Fibroblast of pulmonary artery (primary cell): ENCODE measurements at regions not wholly inside any gene's neighbourhood (a gene's known extent, or its start where the extent isn't known, plus 50 kb on each side); places are given as distances from the start of the nearest gene placed in this dataset.

Experiments used
- DNase-seq: peaks from one replicate; pipeline ENCODE4 v3.0.0-alpha.2; 2010; ENCODE audit warnings: low read depth
- H3K4me3 ChIP-seq: replicated peaks from 2 replicates; pipeline ENCODE4 v1.5.1; 2011; ENCODE audit warnings: low read depth, mild to moderate bottlenecking, control low read depth, low read length, moderate library complexity
- TF ChIP-seq, protein P1 (sequence below): IDR thresholded peaks from 2 replicates; pipeline ENCODE4 v1.5.1; 2011; ENCODE audit warnings: mild to moderate bottlenecking, control low read depth, low read length, inconsistent platforms; ENCODE audit errors: missing control alignments

DNA sequence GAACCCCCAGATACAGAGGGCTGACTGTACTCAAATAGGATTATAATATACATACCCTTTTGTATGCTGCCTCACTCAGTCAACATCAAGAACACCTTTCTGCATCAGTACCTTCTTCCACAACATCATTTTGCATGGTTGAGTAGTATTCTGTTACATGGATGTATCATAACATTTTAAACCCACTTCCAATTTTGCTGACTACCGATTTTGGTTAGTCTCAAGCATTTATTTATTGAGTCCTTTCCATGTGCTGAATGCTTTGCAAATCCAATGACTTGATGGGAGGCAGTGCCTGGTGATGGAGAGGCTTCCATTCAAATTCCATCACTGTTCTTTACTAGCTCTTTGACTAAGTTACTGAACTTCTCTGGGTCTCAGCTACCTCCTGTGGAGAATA is 182.0 kb upstream of the KLF4 start:
- DNase-seq: no peak
- TF ChIP-seq, protein P1, sequence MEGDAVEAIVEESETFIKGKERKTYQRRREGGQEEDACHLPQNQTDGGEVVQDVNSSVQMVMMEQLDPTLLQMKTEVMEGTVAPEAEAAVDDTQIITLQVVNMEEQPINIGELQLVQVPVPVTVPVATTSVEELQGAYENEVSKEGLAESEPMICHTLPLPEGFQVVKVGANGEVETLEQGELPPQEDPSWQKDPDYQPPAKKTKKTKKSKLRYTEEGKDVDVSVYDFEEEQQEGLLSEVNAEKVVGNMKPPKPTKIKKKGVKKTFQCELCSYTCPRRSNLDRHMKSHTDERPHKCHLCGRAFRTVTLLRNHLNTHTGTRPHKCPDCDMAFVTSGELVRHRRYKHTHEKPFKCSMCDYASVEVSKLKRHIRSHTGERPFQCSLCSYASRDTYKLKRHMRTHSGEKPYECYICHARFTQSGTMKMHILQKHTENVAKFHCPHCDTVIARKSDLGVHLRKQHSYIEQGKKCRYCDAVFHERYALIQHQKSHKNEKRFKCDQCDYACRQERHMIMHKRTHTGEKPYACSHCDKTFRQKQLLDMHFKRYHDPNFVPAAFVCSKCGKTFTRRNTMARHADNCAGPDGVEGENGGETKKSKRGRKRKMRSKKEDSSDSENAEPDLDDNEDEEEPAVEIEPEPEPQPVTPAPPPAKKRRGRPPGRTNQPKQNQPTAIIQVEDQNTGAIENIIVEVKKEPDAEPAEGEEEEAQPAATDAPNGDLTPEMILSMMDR: no peak
- no peak overlapping the region for H3K4me3 ChIP-seq

DNA sequence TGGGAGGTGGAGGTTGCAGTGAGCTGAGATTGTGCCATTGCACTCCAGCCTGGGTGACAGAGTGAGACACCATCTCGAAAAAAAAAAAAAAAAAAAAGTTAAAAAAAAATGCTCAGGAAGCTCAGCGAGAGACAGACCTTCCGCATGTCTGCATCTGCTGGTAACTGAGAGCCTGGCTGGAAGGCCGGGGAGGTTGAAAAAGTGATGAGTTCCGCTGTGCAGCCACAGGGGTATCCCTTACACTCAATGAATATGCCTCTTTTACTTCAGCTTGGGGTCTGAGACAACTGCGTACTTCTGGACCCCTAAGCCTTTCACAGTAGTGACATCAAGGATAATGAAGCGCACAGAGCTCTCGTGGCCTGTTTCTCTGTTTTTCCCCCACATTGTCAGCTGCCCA is 179.9 kb upstream of the KLF4 start:
- H3K4me3 ChIP-seq: no peak overlapping the region
- no peak for DNase-seq
- TF ChIP-seq, protein P1: no peak

DNA sequence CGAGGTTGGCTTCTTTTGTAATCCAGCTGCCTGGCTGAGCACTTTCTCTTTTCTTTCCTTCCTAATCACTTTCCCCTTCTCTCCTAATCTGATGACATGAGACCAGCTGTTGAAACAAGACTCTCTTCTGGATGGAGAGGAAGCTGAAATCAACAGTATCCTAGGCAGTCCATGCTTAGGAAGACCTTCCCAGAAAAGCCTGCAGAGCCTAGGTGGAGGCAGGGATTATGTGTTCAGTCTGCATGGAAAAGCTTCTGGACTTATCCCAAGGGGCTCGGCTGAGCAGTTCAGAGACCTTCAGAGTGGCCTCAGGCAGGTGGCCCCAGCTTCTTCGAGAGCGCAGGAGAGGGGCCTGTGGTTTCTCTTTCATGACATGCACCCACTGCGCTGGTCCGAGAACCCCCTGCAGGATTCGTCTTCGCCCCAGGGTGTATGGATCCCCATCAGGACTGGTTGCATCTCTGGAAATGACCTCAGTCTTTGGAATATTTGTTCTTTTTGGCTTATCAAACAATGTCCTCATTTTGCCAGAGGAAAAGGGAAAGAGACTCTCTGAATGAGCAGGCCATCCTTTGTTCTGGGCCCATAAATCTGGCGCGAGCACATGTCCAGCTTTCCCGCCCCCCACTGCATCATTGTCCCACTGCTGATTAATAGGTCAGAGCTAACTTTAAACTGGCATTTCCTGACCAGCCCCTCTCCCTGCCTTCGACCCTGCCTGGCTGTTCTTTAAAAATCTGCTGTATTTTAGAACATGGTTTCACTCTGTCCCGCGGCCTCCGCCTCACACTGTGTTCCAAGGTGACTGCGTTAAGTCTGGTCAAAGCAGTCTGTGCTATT is 177.9 kb upstream of the KLF4 start:
- no peak for DNase-seq
- TF ChIP-seq, protein P1: no peak
- no peak overlapping the region for H3K4me3 ChIP-seq

DNA sequence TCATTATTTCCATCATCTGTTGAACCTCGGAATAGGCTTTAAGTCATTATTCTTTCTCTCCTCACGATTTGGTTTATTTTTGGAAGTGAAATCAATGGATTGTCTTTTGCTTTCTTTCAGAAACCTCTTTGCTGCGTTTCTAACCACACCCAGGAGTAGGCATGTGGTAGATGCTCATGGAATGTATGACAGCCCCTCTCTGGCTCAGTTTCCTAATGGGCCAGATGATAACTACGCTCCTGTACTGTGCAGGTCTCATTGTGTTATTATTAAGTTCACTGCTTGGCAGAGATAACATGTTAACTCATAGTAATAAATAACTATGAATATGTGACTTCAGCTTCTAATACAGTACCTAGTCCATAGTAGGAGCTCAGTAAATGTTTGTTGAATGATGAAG is 175.5 kb upstream of the KLF4 start:
- DNase-seq: no peak
- no peak overlapping the region for H3K4me3 ChIP-seq
- TF ChIP-seq, protein P1: no peak

DNA sequence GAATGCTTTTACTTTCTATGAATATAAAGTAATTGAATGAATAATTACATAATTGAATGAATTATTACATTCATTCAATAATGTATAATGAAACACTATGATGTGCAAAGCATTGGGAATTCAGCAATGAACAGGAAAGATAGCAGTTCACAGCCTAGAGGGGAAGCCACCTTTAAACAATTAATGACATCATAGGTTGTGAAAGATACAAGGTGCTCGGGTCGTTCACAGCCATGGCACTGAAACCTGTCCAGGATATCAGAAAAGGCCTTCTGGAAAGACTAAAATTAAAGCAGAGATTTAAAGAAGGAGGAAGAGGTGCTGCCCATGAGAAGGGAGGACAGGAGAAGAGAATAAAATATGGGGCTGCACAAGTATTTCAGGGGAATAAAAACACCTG is 171.4 kb upstream of the KLF4 start:
- DNase-seq: no peak
- no peak overlapping the region for H3K4me3 ChIP-seq
- TF ChIP-seq, protein P1: no peak

DNA sequence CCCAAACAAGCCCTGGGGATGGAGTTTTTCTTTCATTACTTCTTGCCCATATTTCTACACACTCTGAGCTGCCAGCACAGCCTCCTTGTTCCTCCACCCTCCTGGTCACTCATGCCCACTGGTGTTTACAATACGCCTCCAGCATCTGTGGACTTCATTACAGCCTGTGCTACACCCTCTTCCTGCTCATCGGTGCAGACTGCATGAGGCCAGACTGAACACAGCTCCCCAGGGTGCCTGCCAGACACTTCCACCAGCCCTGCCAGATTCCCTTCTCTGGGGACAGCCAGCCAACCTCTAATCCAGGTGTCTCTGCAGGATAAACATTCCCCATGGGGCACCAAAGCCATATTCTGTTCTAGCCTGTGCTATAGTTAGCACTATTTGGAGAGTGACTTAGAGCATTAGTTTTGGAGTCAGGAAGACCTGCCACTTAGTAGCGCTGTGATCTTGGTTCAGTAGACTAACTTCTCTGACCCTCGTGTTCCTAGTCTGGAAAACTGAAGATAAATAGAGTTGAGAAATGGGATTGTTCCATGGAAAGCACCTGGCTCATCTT is 163.8 kb upstream of the KLF4 start:
- no peak for DNase-seq
- TF ChIP-seq, protein P1: no peak
- no peak overlapping the region for H3K4me3 ChIP-seq
